HEK293 (cell line): ENCODE measurements at regions not wholly inside any gene's neighbourhood (a gene's known extent, or its start where the extent isn't known, plus 50 kb on each side); places are given as distances from the start of the nearest gene placed in this dataset.

Experiments used
- CTCF ChIA-PET: fragments of 350-600 bp; formaldehyde crosslinking; extraction: SDS; loops from one replicate; lab custom pipeline; 2021; ENCODE audit warnings: antibody characterized with exemption; lab: Yijun Ruan, JAX
- POLR2A ChIA-PET: fragments of 300-600 bp; formaldehyde crosslinking; extraction: SDS; loops from one replicate; lab custom pipeline; 2020; ENCODE audit warnings: antibody characterized with exemption, inconsistent platforms; lab: Yijun Ruan, JAX
- H3K27ac ChIP-seq: fragments of 200-500 bp; sonication (Bioruptor generic); 2 replicates; pipeline ENCODE4 v1.5.1; 2014; ENCODE audit warnings: low read depth, low read length, control low read depth, inconsistent platforms; ENCODE audit errors: extremely low read depth
- H3K36me3 ChIP-seq, 2 experiments: fragments of 200-500 bp in 1 of 2; sonication (Bioruptor generic) in 1 of 2; 1 replicate in 1 of 2; 2 replicates in 1 of 2; pipeline ENCODE4 v1.5.1; 2014 to 2017; ENCODE audit warnings: inconsistent platforms in 2 of 2, low read length in 2 of 2; ENCODE audit not compliant: control insufficient read depth in 2 of 2, insufficient read depth in 1 of 2
- H3K4me1 ChIP-seq: fragments of 200-500 bp; sonication (Bioruptor generic); 2 replicates; pipeline ENCODE4 v1.5.1; 2014; ENCODE audit warnings: mild to moderate bottlenecking, low read length, inconsistent platforms; ENCODE audit not compliant: control insufficient read depth, insufficient read depth
- H3K4me3 ChIP-seq: 2 replicates; pipeline ENCODE4 v1.5.1; 2011; ENCODE audit warnings: low read depth, mild to moderate bottlenecking, control low read depth, low read length, moderate library complexity
- H3K9me3 ChIP-seq: fragments of 200-500 bp; sonication (Bioruptor generic); 2 replicates; pipeline ENCODE4 v1.5.1; 2014; ENCODE audit warnings: low read depth, low read length, inconsistent platforms; ENCODE audit not compliant: control insufficient read depth, insufficient read depth
- BCL11A ChIP-seq: fragments of 450-650 bp; formaldehyde crosslinking; IDR thresholded peaks from 2 replicates; pipeline ENCODE4 v1.5.1; 2016; ENCODE audit warnings: low read depth, missing biosample characterization, missing genetic modification characterization
- CTCF ChIP-seq: fragments of 450-650 bp; formaldehyde crosslinking; IDR thresholded peaks from 2 replicates; pipeline ENCODE4 v1.5.1; 2016; ENCODE audit warnings: missing biosample characterization, missing genetic modification characterization
- HOXD13 ChIP-seq: sonication (generic); formaldehyde crosslinking; IDR thresholded peaks from 2 replicates; pipeline ENCODE4 v1.8.0; 2022; ENCODE audit warnings: missing genetic modification reagents, borderline replicate concordance
- KLF7 ChIP-seq: fragments of 450-650 bp; formaldehyde crosslinking; IDR thresholded peaks from 2 replicates; pipeline ENCODE4 v1.5.1; 2016; ENCODE audit warnings: missing biosample characterization, missing genetic modification characterization, borderline replicate concordance
- ZBTB11 ChIP-seq: fragments of 450-650 bp; formaldehyde crosslinking; conservative IDR thresholded peaks from 2 replicates; pipeline ENCODE4 v1.5.1; 2016; ENCODE audit warnings: low read depth, missing biosample characterization, missing genetic modification characterization
- ZBTB49 ChIP-seq: fragments of 450-650 bp; formaldehyde crosslinking; IDR thresholded peaks from 2 replicates; pipeline ENCODE4 v1.5.1; 2016; ENCODE audit warnings: missing biosample characterization, missing genetic modification characterization, low read depth
- ZNF132 ChIP-seq: fragments of 450-650 bp; formaldehyde crosslinking; IDR thresholded peaks from 2 replicates; pipeline ENCODE4 v1.5.1; 2017; ENCODE audit warnings: missing biosample characterization, missing genetic modification characterization, borderline replicate concordance
- ZNF169 ChIP-seq: fragments of 450-650 bp; formaldehyde crosslinking; IDR thresholded peaks from 2 replicates; pipeline ENCODE4 v1.5.1; 2016; ENCODE audit warnings: missing biosample characterization, missing genetic modification characterization
- ZNF302 ChIP-seq: fragments of 450-650 bp; formaldehyde crosslinking; IDR thresholded peaks from 2 replicates; pipeline ENCODE4 v1.5.1; 2016; ENCODE audit warnings: missing biosample characterization, missing genetic modification characterization, low read depth
- ZNF362 ChIP-seq: fragments of 450-650 bp; formaldehyde crosslinking; IDR thresholded peaks from 2 replicates; pipeline ENCODE4 v1.5.1; 2016; ENCODE audit warnings: missing biosample characterization, missing genetic modification characterization
- ZNF548 ChIP-seq: fragments of 450-650 bp; formaldehyde crosslinking; IDR thresholded peaks from 2 replicates; pipeline ENCODE4 v1.5.1; 2016; ENCODE audit warnings: missing biosample characterization, missing genetic modification characterization
- ZNF549 ChIP-seq: fragments of 450-650 bp; IDR thresholded peaks from 2 replicates; pipeline ENCODE4 v1.5.1; 2018; ENCODE audit warnings: missing biosample characterization, missing genetic modification characterization, mild to moderate bottlenecking, inconsistent platforms, moderate library complexity
- ZNF555 ChIP-seq: fragments of 450-650 bp; formaldehyde crosslinking; conservative IDR thresholded peaks from 2 replicates; pipeline ENCODE4 v1.5.1; 2017; ENCODE audit warnings: missing biosample characterization, mild to moderate bottlenecking, missing genetic modification characterization, inconsistent platforms
- ZNF558 ChIP-seq: fragments of 450-650 bp; formaldehyde crosslinking; IDR thresholded peaks from 2 replicates; pipeline ENCODE4 v1.5.1; 2016; ENCODE audit warnings: missing biosample characterization, missing genetic modification characterization
- ZNF560 ChIP-seq: fragments of 450-650 bp; formaldehyde crosslinking; IDR thresholded peaks from 2 replicates; pipeline ENCODE4 v1.5.1; 2017; ENCODE audit warnings: missing biosample characterization, missing genetic modification characterization, borderline replicate concordance
- ZNF580 ChIP-seq: fragments of 450-650 bp; formaldehyde crosslinking; IDR thresholded peaks from 2 replicates; pipeline ENCODE4 v1.5.1; 2016; ENCODE audit warnings: missing biosample characterization, missing genetic modification characterization
- ZNF621 ChIP-seq: fragments of 450-650 bp; formaldehyde crosslinking; IDR thresholded peaks from 2 replicates; pipeline ENCODE4 v1.5.1; 2017; ENCODE audit warnings: missing biosample characterization, missing genetic modification characterization
- ZNF654 ChIP-seq: fragments of 450-650 bp; formaldehyde crosslinking; IDR thresholded peaks from 2 replicates; pipeline ENCODE4 v1.5.1; 2016; ENCODE audit warnings: low read depth, missing biosample characterization, missing genetic modification characterization
- ZNF776 ChIP-seq: fragments of 450-650 bp; formaldehyde crosslinking; IDR thresholded peaks from 2 replicates; pipeline ENCODE4 v1.5.0; 2017; ENCODE audit warnings: missing biosample characterization, missing genetic modification characterization, borderline replicate concordance
- ZNF777 ChIP-seq: fragments of 450-650 bp; formaldehyde crosslinking; IDR thresholded peaks from 2 replicates; pipeline ENCODE4 v1.5.1; 2017; ENCODE audit warnings: missing biosample characterization, missing genetic modification characterization, borderline replicate concordance
- ZNF792 ChIP-seq: fragments of 450-650 bp; formaldehyde crosslinking; IDR thresholded peaks from 2 replicates; pipeline ENCODE4 v1.5.1; 2016; ENCODE audit warnings: missing biosample characterization, missing genetic modification characterization

- Histone ChIP-seq H3K27ac (no peak overlapping the region), H3K36me3 (no peaks in the 10 kb centered on the region), H3K9me3 (no peaks in the 10 kb centered on the region), H3K4me3 (no peak overlapping the region), H3K4me1 (no peaks in the 10 kb centered on the region)
- CTCF ChIA-PET, result interaction anchor here (0.6 to 0.7 kb wide), 2 partner anchors 427 to 1791 kb away, joined by 3 to 5 read pairs; no protein-coding TSS in a partner anchor
- TF ChIP-seq ZNF792 (tag by site-specific recombination) (no peak), ZNF169 (tag by site-specific recombination) (no peak), ZNF548 (tag by site-specific recombination) (no peak), ZNF560 (tag by site-specific recombination) (no peak), ZNF555 (tag by site-specific recombination) (no peak), ZNF558 (tag by site-specific recombination) (no peak), ZNF654 (tag by site-specific recombination) (no peak), KLF7 (tag by site-specific recombination) (no peak), ZNF549 (no peak), ZNF776 (tag by site-specific recombination) (no peak), ZNF132 (tag by site-specific recombination) (no peak), ZNF580 (tag by site-specific recombination) (no peak), ZNF362 (tag by site-specific recombination) (no peak), ZNF302 (tag by site-specific recombination) (no peak)
- POLR2A ChIA-PET, result no interaction called here
Observed at GRCh38 chr5:89504051-89504450, 621.1 kb upstream of the MEF2C start.

- H3K9me3 ChIP-seq, result no peaks in the 10 kb centered on the region
- ChIA-PET CTCF (no interaction called here), POLR2A (no interaction called here)
- no peak overlapping the region for H3K27ac ChIP-seq
- no peaks in the 10 kb centered on the region for H3K4me1 ChIP-seq
- no peak for TF ChIP-seq KLF7 (tag by site-specific recombination)
- H3K36me3 ChIP-seq, result no peaks in the 10 kb centered on the region
- H3K4me3 ChIP-seq, result no peak overlapping the region
Observed at GRCh38 chr5:89499787-89500186, 616.8 kb upstream of the MEF2C start.

- H3K27ac ChIP-seq, result no peak overlapping the region
- ChIA-PET POLR2A (no interaction called here), CTCF (interaction anchor here (0.7 kb wide), 1 partner anchor 111 kb away, joined by 5 read pairs; no protein-coding TSS in a partner anchor)
- H3K36me3 ChIP-seq, result no peaks in the 10 kb centered on the region
- no peaks in the 10 kb centered on the region for H3K4me1 ChIP-seq
- no peaks in the 10 kb centered on the region for H3K9me3 ChIP-seq
- H3K4me3 ChIP-seq, result no peak overlapping the region
- no peak for TF ChIP-seq ZNF621 (tag by site-specific recombination)
- TF ChIP-seq CTCF, result no peak
- no peak for TF ChIP-seq ZNF777 (tag by site-specific recombination)
- TF ChIP-seq ZBTB11 (tag by site-specific recombination), result no peak
- TF ChIP-seq HOXD13 (CRISPR knock-in tag), result no peak
- no peak for TF ChIP-seq ZBTB49 (tag by site-specific recombination)
- no peak for TF ChIP-seq BCL11A (tag by site-specific recombination)
Observed at GRCh38 chr5:89498699-89499098, 615.7 kb upstream of the MEF2C start.
